ENCODE measurements at regions not wholly inside any gene's neighbourhood (a gene's known extent, or its start where the extent isn't known, plus 50 kb on each side); places are given as distances from the start of the nearest gene placed in this dataset.

- TF ChIP-seq CTCF (IDR thresholded peaks at IDR 0.05) = no peak
- TF ChIP-seq POLR2A (IDR thresholded peaks at IDR 0.05) = no peak
These were observed 116.1 kb downstream of the CDC7 start for GRCh38 chr1:91616712-91617111.
